ENCODE measurements at regions not wholly inside any gene's neighbourhood (a gene's known extent, or its start where the extent isn't known, plus 50 kb on each side); places are given as distances from the start of the nearest gene placed in this dataset.

DNA sequence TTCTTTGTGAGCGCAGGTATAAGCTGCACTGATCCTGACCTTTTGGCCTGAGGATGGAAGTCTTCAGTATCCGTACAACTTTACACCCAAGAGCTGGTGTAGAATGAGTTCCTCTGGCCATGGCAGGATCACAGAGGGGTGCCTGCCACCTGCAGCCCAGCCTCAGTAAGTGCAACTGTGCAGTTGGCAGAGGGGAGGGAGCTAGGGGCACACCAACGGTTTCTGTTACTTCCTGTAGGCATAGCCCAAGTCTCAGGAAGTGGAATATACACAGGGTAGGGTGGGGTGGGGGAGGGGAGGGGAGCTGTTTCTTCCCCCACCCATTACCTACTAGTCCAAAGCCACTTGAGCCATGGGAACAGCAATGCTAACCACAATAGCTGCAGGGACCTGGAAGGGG, 85.4 kb upstream of the GBA3 start:
- TF ChIP-seq, protein P1, sequence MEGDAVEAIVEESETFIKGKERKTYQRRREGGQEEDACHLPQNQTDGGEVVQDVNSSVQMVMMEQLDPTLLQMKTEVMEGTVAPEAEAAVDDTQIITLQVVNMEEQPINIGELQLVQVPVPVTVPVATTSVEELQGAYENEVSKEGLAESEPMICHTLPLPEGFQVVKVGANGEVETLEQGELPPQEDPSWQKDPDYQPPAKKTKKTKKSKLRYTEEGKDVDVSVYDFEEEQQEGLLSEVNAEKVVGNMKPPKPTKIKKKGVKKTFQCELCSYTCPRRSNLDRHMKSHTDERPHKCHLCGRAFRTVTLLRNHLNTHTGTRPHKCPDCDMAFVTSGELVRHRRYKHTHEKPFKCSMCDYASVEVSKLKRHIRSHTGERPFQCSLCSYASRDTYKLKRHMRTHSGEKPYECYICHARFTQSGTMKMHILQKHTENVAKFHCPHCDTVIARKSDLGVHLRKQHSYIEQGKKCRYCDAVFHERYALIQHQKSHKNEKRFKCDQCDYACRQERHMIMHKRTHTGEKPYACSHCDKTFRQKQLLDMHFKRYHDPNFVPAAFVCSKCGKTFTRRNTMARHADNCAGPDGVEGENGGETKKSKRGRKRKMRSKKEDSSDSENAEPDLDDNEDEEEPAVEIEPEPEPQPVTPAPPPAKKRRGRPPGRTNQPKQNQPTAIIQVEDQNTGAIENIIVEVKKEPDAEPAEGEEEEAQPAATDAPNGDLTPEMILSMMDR (IDR thresholded peaks at IDR 0.05): no peak
- TF ChIP-seq EZH2 (IDR thresholded peaks at IDR 0.05; ENCODE audit: borderline replicate concordance, insufficient read depth, low read depth, low read length, poor library complexity, severe bottlenecking): no peak
